Ectodermal cell (in vitro differentiated cells): ENCODE measurements at regions not wholly inside any gene's neighbourhood (a gene's known extent, or its start where the extent isn't known, plus 50 kb on each side); places are given as distances from the start of the nearest gene placed in this dataset.

ENCODE experiments used
- H3K27ac ChIP-seq: 2 replicates; pipeline ENCODE4 v1.7.0; 2013; ENCODE audit warnings: mild to moderate bottlenecking, low read depth, low read length; ENCODE audit not compliant: insufficient read depth, poor library complexity, severe bottlenecking
- H3K27me3 ChIP-seq: 2 replicates; pipeline ENCODE4 v1.7.0; 2013; ENCODE audit warnings: mild to moderate bottlenecking, low read length; ENCODE audit not compliant: insufficient read depth, control insufficient read depth, poor library complexity, severe bottlenecking
- H3K36me3 ChIP-seq: one replicate; pipeline ENCODE4 v1.7.0; 2013; ENCODE audit warnings: low read length; ENCODE audit not compliant: control insufficient read depth, insufficient read depth
- H3K4me1 ChIP-seq: one replicate; pipeline ENCODE4 v1.7.0; 2013; ENCODE audit warnings: low read length; ENCODE audit not compliant: control insufficient read depth, insufficient read depth
- H3K4me3 ChIP-seq: 2 replicates; pipeline ENCODE4 v1.7.0; 2013; ENCODE audit warnings: low read depth, low read length, control low read depth; ENCODE audit not compliant: insufficient read depth
- H3K9me3 ChIP-seq: 2 replicates; pipeline ENCODE4 v1.7.0; 2013; ENCODE audit warnings: mild to moderate bottlenecking, low read length, moderate library complexity; ENCODE audit not compliant: control insufficient read depth
- WGBS, 2 experiments: methylation state at CpG; one replicate each; pipeline ENCODE4 v1.1.7; 2013; ENCODE audit warnings: missing lambda C conversion rate in 2 of 2; 5-methylcytosine and 5-hydroxymethylcytosine counted together

GRCh38 chr13:79808475-79808874, 327.5 kb downstream of the NDFIP2 start:
- no peak overlapping the region for H3K4me3 ChIP-seq
- H3K9me3 ChIP-seq, result no peaks in the 10 kb centered on the region
- no peaks in the 10 kb centered on the region for H3K36me3 ChIP-seq
- WGBS, 2 experiments, result 91 to 97% methylated on average over 3 of the region's 3 CpGs
- H3K4me1 ChIP-seq, result peaks cover 18% of the 10 kb centered on the region
- no peak overlapping the region for H3K27ac ChIP-seq
- no peaks in the 10 kb centered on the region for H3K27me3 ChIP-seq

- 75 to 77% methylated on average over 5 of the region's 5 CpGs for WGBS, 2 experiments
- Histone ChIP-seq H3K4me1 (peaks cover 18% of the 10 kb centered on the region), H3K36me3 (no peaks in the 10 kb centered on the region)
Observed at GRCh38 chr13:79807554-79807953, 326.6 kb downstream of the NDFIP2 start.

GRCh38 chr13:79806821-79807220, 325.9 kb downstream of the NDFIP2 start:
- WGBS, 2 experiments, result 81 to 91% methylated on average over 2 of the region's 2 CpGs
- H3K27me3 ChIP-seq, result no peaks in the 10 kb centered on the region

More at GRCh38 chr13:79807554-79807953, 326.6 kb downstream of the NDFIP2 start:
- Histone ChIP-seq H3K27ac (no peak overlapping the region), H3K9me3 (no peaks in the 10 kb centered on the region), H3K4me3 (no peak overlapping the region), H3K27me3 (no peaks in the 10 kb centered on the region)

GRCh38 chr13:79805317-79805716, 324.4 kb downstream of the NDFIP2 start:
- Histone ChIP-seq H3K9me3 (no peaks in the 10 kb centered on the region), H3K36me3 (no peaks in the 10 kb centered on the region), H3K4me1 (peaks cover 10% of the 10 kb centered on the region), H3K4me3 (no peak overlapping the region), H3K27me3 (no peaks in the 10 kb centered on the region), H3K27ac (no peak overlapping the region)
- WGBS, 2 experiments, result 4 to 13% methylated on average over 1 of the region's 1 CpG

More at GRCh38 chr13:79806821-79807220, 325.9 kb downstream of the NDFIP2 start:
- Histone ChIP-seq H3K4me3 (no peak overlapping the region), H3K27ac (no peak overlapping the region), H3K4me1 (peaks cover 18% of the 10 kb centered on the region), H3K9me3 (no peaks in the 10 kb centered on the region), H3K36me3 (no peaks in the 10 kb centered on the region)

- Histone ChIP-seq H3K4me3 (no peak overlapping the region), H3K27me3 (no peaks in the 10 kb centered on the region), H3K27ac (no peak overlapping the region), H3K36me3 (no peaks in the 10 kb centered on the region), H3K9me3 (no peaks in the 10 kb centered on the region), H3K4me1 (peaks cover 10% of the 10 kb centered on the region)
- 90 to 94% methylated on average over 4 of the region's 4 CpGs for WGBS, 2 experiments
Observed at GRCh38 chr13:79803989-79804388, 323.0 kb downstream of the NDFIP2 start.

- Histone ChIP-seq H3K4me3 (no peak overlapping the region), H3K4me1 (peaks cover 10% of the 10 kb centered on the region), H3K27me3 (no peaks in the 10 kb centered on the region), H3K36me3 (no peaks in the 10 kb centered on the region), H3K27ac (no peak overlapping the region), H3K9me3 (no peaks in the 10 kb centered on the region)
- 85 to 90% methylated on average over 2 of the region's 2 CpGs for WGBS, 2 experiments
Observed at GRCh38 chr13:79803296-79803695, 322.3 kb downstream of the NDFIP2 start.

GRCh38 chr13:79802389-79803085, 321.6 kb downstream of the NDFIP2 start:
- Histone ChIP-seq H3K36me3 (no peaks in the 10 kb centered on the region), H3K4me1 (peaks cover 10% of the 10 kb centered on the region), H3K9me3 (no peaks in the 10 kb centered on the region), H3K27me3 (no peaks in the 10 kb centered on the region), H3K27ac (no peak overlapping the region), H3K4me3 (no peak overlapping the region)
- 84% methylated on average over 2 of the region's 2 CpGs for WGBS, 2 experiments

GRCh38 chr13:79799059-79799867, 318.3 kb downstream of the NDFIP2 start:
- Histone ChIP-seq H3K27me3 (no peaks in the 10 kb centered on the region), H3K4me1 (peaks cover 5% of the 10 kb centered on the region), H3K27ac (no peak overlapping the region), H3K9me3 (no peaks in the 10 kb centered on the region), H3K36me3 (no peaks in the 10 kb centered on the region), H3K4me3 (no peak overlapping the region)
- WGBS, 2 experiments, result 83 to 86% methylated on average over 2 of the region's 2 CpGs

- Histone ChIP-seq H3K4me1 (peaks cover 5% of the 10 kb centered on the region), H3K4me3 (no peak overlapping the region), H3K27ac (no peak overlapping the region), H3K9me3 (no peaks in the 10 kb centered on the region), H3K36me3 (no peaks in the 10 kb centered on the region), H3K27me3 (no peaks in the 10 kb centered on the region)
- 91 to 93% methylated on average over 2 of the region's 2 CpGs for WGBS, 2 experiments
Observed at GRCh38 chr13:79796136-79796535, 315.2 kb downstream of the NDFIP2 start.

- Histone ChIP-seq H3K27ac (no peak overlapping the region), H3K27me3 (no peaks in the 10 kb centered on the region), H3K4me3 (no peak overlapping the region), H3K36me3 (no peaks in the 10 kb centered on the region), H3K4me1 (peaks cover 5% of the 10 kb centered on the region), H3K9me3 (no peaks in the 10 kb centered on the region)
- WGBS, 2 experiments, result 88 to 89% methylated on average over 1 of the region's 1 CpG
Observed at GRCh38 chr13:79794931-79795330, 314.0 kb downstream of the NDFIP2 start.
